ENCODE measurements at regions not wholly inside any gene's neighbourhood (a gene's known extent, or its start where the extent isn't known, plus 50 kb on each side); places are given as distances from the start of the nearest gene placed in this dataset.
A peak's percentile ranks its signal among the peaks of the same experiment; 100 is the strongest.
"Not testable (repeated sequence)": the region's sequence is repeated elsewhere in the genome, so short reads cannot be mapped to it uniquely, and the experiment has no call there.

- DNase-seq = no peak
Measured at GRCh38 chr3:176609361-176609760, 587.9 kb downstream of the TBL1XR1 start.

DNA sequence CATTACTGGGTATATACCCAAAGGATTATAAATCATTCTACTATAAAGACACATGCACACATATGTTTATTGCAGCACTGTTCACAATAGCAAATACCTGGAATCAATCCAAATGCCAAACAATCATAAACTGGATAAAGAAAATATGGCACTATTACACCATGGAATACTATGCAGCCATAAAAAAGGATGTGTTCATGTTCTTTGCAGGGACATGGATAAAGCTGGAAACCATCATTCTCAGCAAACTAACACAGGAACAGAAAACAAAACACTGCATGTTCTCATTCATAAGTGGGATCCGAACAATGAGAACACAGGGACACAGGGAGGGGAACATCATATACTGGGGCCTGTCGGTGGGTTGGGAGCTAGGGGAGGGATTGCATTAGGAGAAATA lies 591.7 kb downstream of the TBL1XR1 start:
- 92 to 95% methylated on average over 2 of the region's 2 CpGs for WGBS, 2 donors
- H3K36me3 ChIP-seq; H3K27ac ChIP-seq; H3K4me3 ChIP-seq; H3K9me3 ChIP-seq; DNase-seq; H3K4me1 ChIP-seq; H3K27me3 ChIP-seq; intact Hi-C loops (cut with DNase I); ATAC-seq: not testable (repeated sequence)

More at GRCh38 chr3:176609361-176609760, 587.9 kb downstream of the TBL1XR1 start:
- Histone ChIP-seq H3K27me3 (no peaks in the 10 kb centered on the region), H3K4me3 (no peak overlapping the region), H3K36me3 (no peaks in the 10 kb centered on the region), H3K27ac (no peak overlapping the region), H3K9me3 (peaks cover 0 to 8% (median 0%) of the 10 kb centered on the region in 11 donors), H3K4me1 (no peaks in the 10 kb centered on the region)
- TF ChIP-seq, protein P1, sequence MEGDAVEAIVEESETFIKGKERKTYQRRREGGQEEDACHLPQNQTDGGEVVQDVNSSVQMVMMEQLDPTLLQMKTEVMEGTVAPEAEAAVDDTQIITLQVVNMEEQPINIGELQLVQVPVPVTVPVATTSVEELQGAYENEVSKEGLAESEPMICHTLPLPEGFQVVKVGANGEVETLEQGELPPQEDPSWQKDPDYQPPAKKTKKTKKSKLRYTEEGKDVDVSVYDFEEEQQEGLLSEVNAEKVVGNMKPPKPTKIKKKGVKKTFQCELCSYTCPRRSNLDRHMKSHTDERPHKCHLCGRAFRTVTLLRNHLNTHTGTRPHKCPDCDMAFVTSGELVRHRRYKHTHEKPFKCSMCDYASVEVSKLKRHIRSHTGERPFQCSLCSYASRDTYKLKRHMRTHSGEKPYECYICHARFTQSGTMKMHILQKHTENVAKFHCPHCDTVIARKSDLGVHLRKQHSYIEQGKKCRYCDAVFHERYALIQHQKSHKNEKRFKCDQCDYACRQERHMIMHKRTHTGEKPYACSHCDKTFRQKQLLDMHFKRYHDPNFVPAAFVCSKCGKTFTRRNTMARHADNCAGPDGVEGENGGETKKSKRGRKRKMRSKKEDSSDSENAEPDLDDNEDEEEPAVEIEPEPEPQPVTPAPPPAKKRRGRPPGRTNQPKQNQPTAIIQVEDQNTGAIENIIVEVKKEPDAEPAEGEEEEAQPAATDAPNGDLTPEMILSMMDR (IDR thresholded peaks at IDR 0.05) = no peak
- WGBS, 2 donors = 88 to 95% methylated on average over 5 of the region's 5 CpGs
- intact Hi-C loops (cut with DNase I) = no loop called here
- ATAC-seq = no peak

GRCh38 chr3:176595307-176595706 lies 602.0 kb downstream of the TBL1XR1 start:
- ATAC-seq (no peak), DNase-seq (no peak)
- H3K27ac ChIP-seq = no peak overlapping the region
- TF ChIP-seq, protein P1 (IDR thresholded peaks at IDR 0.05) = no peak
- no peak overlapping the region for H3K4me3 ChIP-seq
- no peaks in the 10 kb centered on the region for H3K36me3 ChIP-seq
- no peaks in the 10 kb centered on the region for H3K9me3 ChIP-seq
- H3K4me1 ChIP-seq = no peaks in the 10 kb centered on the region
- intact Hi-C loops (cut with DNase I) = no loop called here
- no peaks in the 10 kb centered on the region for H3K27me3 ChIP-seq

- TF ChIP-seq, protein P1 (IDR thresholded peaks at IDR 0.05) = no peak
- H3K4me1 ChIP-seq = no peaks in the 10 kb centered on the region
- H3K4me3 ChIP-seq = no peak overlapping the region
- H3K36me3 ChIP-seq = no peaks in the 10 kb centered on the region
- DNase-seq (no peak), ATAC-seq (no peak)
- no peaks in the 10 kb centered on the region for H3K27me3 ChIP-seq
- 88 to 94% methylated on average over 1 of the region's 1 CpG for WGBS, 2 donors
- no peak overlapping the region for H3K27ac ChIP-seq
- intact Hi-C loops (cut with DNase I) = no loop called here
- H3K9me3 ChIP-seq = no peaks in the 10 kb centered on the region
Measured at GRCh38 chr3:176590722-176591121, 606.6 kb downstream of the TBL1XR1 start.

DNA sequence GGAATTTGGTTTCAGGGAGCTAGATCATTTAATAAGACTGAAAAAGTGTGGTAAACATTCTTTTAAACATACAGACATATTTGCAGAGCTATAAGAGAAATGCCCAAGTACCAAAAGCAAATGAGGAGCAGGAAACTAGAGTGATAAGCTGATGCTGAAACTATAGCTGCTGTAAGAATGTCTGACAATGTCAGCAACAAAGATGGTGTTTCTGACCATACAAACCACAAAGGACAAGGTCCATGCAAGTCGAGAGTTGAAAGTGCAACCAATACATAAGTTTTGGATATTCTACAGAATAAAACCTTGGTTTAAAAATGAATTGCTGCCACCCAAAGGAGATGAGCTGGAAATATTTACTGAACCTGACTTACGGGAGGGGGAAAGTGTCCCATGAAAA lies 610.2 kb downstream of the TBL1XR1 start:
- Histone ChIP-seq H3K9me3 (peaks cover 0 to 6% (median 0%) of the 10 kb centered on the region in 11 donors), H3K27me3 (no peaks in the 10 kb centered on the region), H3K36me3 (no peaks in the 10 kb centered on the region), H3K4me3 (peak overlapping the region in 1 of 10 donors; percentile 5), H3K4me1 (no peaks in the 10 kb centered on the region), H3K27ac (no peak overlapping the region)
- TF ChIP-seq, protein P1 (IDR thresholded peaks at IDR 0.05) = no peak
- ATAC-seq (no peak), DNase-seq (no peak)
- intact Hi-C loops (cut with DNase I) = no loop called here
- WGBS, 2 donors = 57 to 78% methylated on average over 2 of the region's 2 CpGs

Data from heart right ventricle (tissue), 16 donors.